IMR-90 (cell line): ENCODE measurements at regions not wholly inside any gene's neighbourhood (a gene's known extent, or its start where the extent isn't known, plus 50 kb on each side); places are given as distances from the start of the nearest gene placed in this dataset.

Experiments used
- BHLHE40 ChIP-seq: fragments of 150-350 bp; IDR thresholded peaks from 2 replicates; pipeline ENCODE4 v1.6.1; 2016; ENCODE audit warnings: mild to moderate bottlenecking, low read depth, low read length
- CHD1 ChIP-seq: IDR thresholded peaks from 2 replicates; pipeline ENCODE4 v1.6.1; 2012; ENCODE audit warnings: low read depth, low read length, improper control_type of control experiment
- FOS ChIP-seq: fragments of 150-350 bp; IDR thresholded peaks from 2 replicates; pipeline ENCODE4 v1.6.1; 2016; ENCODE audit warnings: low read depth, low read length
- MAFK ChIP-seq: IDR thresholded peaks from 2 replicates; pipeline ENCODE4 v1.6.1; 2012; ENCODE audit warnings: low read depth, low read length, improper control_type of control experiment
- MAZ ChIP-seq: IDR thresholded peaks from 2 replicates; pipeline ENCODE4 v1.6.1; 2012; ENCODE audit warnings: low read depth, mild to moderate bottlenecking, low read length, improper control_type of control experiment, moderate library complexity, borderline replicate concordance
- MXI1 ChIP-seq: IDR thresholded peaks from 2 replicates; pipeline ENCODE4 v1.6.1; 2012; ENCODE audit warnings: low read depth, mild to moderate bottlenecking, low read length, moderate library complexity, borderline replicate concordance
- POLR2A ChIP-seq: IDR thresholded peaks from 2 replicates; pipeline ENCODE4 v1.6.1; 2012; ENCODE audit warnings: mild to moderate bottlenecking, low read depth, low read length
- RAD21 ChIP-seq: IDR thresholded peaks from 2 replicates; pipeline ENCODE4 v1.6.1; 2012; ENCODE audit warnings: low read length, improper control_type of control experiment
- RCOR1 ChIP-seq: IDR thresholded peaks from 2 replicates; pipeline ENCODE4 v1.6.1; 2012; ENCODE audit warnings: mild to moderate bottlenecking, low read length, improper control_type of control experiment; ENCODE audit not compliant: insufficient replicate concordance
- RFX5 ChIP-seq: IDR thresholded peaks from 2 replicates; pipeline ENCODE4 v1.8.0; 2012; ENCODE audit warnings: low read depth, mild to moderate bottlenecking, low read length, moderate library complexity
- TF ChIP-seq, protein P1 (sequence below): conservative IDR thresholded peaks from 2 replicates; pipeline ENCODE4 v1.5.1; 2012; ENCODE audit warnings: mild to moderate bottlenecking, low read depth, low read length, improper control_type of control experiment
- TF ChIP-seq, protein P2 (sequence below): fragments of 150-350 bp; IDR thresholded peaks from 2 replicates; pipeline ENCODE4 v1.6.1; 2016; ENCODE audit warnings: low read depth, mild to moderate bottlenecking, low read length, moderate library complexity, borderline replicate concordance

DNA sequence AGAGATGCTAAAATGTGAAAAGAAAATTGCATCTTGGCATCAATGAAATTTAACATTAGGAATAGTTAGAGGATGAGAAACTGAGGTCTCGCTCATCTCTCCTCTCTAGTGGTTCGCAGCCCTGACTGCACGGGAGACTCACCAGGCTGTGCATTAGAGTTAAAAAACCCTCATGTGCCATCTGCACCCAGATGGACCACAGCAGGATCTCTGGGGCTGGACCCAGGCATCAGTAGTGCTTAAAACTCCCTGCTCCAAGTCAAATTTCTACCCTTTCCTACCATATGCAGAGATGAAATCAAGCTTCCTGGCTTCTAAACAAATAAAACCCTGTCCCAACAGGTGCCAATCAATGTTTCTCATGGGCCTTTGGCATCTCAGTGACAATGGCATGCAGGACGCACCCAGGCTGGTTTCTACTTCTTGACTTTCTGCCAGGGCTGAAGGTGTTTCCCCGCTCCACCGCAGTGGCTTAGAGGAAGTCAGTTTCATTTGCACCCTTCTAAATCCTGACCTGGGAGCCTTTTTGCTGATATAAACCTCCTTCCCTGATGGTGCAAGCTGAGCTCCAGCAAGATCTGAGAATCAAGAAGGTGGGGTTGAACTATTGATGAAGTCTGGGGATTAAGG, 132.6 kb downstream of the NSG2 start:
- TF ChIP-seq, protein P1, sequence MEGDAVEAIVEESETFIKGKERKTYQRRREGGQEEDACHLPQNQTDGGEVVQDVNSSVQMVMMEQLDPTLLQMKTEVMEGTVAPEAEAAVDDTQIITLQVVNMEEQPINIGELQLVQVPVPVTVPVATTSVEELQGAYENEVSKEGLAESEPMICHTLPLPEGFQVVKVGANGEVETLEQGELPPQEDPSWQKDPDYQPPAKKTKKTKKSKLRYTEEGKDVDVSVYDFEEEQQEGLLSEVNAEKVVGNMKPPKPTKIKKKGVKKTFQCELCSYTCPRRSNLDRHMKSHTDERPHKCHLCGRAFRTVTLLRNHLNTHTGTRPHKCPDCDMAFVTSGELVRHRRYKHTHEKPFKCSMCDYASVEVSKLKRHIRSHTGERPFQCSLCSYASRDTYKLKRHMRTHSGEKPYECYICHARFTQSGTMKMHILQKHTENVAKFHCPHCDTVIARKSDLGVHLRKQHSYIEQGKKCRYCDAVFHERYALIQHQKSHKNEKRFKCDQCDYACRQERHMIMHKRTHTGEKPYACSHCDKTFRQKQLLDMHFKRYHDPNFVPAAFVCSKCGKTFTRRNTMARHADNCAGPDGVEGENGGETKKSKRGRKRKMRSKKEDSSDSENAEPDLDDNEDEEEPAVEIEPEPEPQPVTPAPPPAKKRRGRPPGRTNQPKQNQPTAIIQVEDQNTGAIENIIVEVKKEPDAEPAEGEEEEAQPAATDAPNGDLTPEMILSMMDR: no peak
- no peak for TF ChIP-seq RAD21
- TF ChIP-seq CHD1: no peak
- no peak for TF ChIP-seq POLR2A
- TF ChIP-seq MXI1: no peak
- no peak for TF ChIP-seq MAZ
- TF ChIP-seq, protein P2, sequence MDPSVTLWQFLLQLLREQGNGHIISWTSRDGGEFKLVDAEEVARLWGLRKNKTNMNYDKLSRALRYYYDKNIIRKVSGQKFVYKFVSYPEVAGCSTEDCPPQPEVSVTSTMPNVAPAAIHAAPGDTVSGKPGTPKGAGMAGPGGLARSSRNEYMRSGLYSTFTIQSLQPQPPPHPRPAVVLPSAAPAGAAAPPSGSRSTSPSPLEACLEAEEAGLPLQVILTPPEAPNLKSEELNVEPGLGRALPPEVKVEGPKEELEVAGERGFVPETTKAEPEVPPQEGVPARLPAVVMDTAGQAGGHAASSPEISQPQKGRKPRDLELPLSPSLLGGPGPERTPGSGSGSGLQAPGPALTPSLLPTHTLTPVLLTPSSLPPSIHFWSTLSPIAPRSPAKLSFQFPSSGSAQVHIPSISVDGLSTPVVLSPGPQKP: no peak
- no peak for TF ChIP-seq RFX5
- TF ChIP-seq RCOR1: no peak
- TF ChIP-seq BHLHE40: no peak
- TF ChIP-seq MAFK: no peak
- no peak for TF ChIP-seq FOS
